Activated CD4-positive, alpha-beta T cell treated with anti-CD3 and anti-CD28 coated beads, Interleukin-2, amount 50 U/mL, for 16 hours (primary cell): ENCODE measurements at regions not wholly inside any gene's neighbourhood (a gene's known extent, or its start where the extent isn't known, plus 50 kb on each side); places are given as distances from the start of the nearest gene placed in this dataset.
"Not testable (repeated sequence)": the region's sequence is repeated elsewhere in the genome, so short reads cannot be mapped to it uniquely, and the experiment has no call there.

ENCODE experiments used
- DNase-seq: peaks from one replicate; pipeline ENCODE4 v3.0.0-alpha.2; 2020

DNA sequence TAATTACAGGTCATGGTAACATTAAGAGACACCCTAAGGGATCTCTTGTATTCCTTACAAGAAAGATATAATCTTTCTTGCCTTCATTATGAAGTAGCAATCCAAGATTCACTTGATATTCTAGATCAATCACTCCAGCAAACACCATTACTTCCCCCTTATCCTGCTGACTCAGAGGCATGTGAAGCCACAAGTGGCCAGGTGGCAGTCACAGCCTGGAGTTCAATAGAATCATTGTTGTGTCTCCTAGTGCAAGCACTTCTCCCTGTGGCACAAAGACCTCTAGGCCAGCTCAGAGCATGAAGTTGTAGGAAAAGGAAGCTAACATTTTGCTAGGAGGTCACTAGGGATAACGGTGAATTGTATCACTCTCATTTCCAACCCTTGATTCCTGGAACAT, 864.3 kb upstream of the ATXN8OS start:
- no peak for DNase-seq

DNA sequence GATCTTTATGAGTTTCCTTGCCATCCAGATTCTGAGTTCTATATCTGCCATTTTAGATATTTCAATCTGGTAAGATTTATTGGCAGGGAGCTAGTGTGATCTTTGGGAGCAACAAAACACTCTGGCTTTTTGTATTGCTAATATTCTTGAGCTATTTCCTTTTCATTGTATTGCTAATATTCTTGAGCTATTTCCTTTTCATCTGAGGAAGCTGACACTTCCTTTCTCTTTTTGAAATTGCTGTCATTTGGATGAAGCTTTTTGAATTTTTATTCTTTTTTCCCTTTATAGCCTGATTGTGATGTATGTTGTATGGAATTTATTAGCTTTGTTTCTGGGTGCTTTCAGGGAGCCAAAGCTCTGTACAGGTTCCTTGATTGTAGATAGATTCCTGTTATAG, 873.5 kb upstream of the ATXN8OS start:
- DNase-seq: no peak

DNA sequence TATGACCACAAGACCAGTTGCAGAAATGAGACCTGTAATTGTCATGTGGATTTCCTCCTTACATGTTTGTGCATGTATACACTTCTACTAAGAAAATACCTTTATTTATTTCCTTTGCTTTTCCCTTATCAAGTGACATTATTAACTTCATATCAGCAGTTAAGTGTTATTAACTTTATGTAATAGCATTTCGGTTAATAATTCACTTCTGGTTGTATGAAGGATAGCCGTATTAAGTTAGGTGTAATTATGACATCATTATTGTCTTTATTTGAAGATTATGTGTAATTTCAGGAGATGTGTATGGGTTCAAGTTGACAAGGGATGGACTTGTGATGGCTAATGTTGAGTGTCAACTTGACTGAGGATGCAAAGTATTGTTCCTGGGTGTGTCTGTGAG, 881.2 kb upstream of the ATXN8OS start:
- no peak for DNase-seq

DNA sequence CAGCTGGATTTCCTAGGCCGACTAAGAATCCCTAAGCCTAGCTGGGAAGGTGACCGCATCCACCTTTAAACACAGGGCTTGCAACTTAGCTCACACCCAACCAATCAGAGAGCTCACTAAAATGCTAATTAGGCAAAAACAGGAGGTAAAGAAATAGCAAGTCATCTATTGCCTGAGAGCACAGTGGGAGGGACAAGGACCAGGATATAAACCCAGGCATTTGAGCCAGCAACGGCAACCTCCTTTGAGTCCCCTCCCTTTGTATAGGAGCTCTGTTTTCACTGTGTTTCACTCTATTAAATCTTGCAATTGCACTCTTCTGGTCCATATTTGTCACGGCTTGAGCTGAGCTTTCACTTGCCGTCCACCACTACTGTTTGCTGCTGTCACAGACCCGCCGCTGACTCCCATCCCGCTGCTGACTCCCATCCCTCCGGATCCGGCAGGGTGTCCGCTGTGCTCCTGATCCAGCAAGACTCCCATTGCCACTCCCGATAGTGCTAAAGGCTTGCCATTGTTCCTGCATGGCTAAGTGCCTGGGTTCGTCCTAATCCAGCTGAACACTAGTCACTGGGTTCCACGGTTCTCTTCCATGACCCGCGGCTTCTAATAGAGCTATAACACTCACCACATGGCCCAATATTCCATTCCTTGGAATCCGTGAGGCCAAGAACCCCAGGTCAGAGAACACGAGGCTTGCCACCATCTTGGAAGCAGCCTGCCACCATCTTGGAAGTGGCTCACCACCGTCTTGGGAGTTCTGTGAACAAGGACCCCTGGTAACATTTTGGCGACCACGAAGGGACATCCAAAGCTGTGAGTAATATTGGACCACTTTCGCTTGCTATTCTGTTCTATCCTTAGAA, 885.8 kb upstream of the ATXN8OS start:
- not testable (repeated sequence) for DNase-seq

DNA sequence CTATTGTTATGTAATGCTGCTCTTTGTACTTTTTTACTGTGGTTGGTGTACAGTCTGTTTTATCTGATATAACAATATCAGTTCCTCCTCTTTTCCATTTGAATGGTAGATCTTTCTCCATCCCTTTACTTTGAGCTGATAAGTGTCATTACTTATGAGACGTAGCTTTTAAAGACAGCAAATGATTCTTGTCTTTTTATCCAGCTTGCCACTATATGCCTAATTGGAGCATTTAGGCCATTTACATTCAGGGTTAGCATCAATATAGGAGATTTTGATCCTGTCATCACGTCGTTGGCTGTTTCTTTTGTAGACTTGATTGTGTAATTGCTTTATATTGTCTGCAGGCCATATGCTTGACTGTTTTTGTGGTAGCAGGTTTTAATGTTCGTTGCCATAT, 894.2 kb upstream of the ATXN8OS start:
- DNase-seq: no peak

DNA sequence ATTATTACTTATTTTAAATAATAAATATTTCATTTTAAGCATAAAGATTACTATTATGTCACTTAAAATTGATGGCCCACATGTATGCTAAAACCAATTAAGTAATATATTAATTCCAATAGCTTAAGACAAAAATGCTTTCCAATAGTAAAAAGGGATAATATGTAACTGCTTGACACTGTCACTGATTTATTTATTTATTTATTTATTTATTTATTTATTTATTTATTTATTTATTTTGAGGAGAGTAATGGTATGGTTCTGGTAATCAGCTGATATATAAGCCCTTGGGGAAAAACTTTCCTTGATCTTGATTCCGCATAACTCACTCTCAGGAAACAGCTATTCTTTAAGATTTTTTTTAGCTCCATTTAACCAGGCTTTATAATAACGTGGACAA, 903.0 kb upstream of the ATXN8OS start:
- DNase-seq: no peak

DNA sequence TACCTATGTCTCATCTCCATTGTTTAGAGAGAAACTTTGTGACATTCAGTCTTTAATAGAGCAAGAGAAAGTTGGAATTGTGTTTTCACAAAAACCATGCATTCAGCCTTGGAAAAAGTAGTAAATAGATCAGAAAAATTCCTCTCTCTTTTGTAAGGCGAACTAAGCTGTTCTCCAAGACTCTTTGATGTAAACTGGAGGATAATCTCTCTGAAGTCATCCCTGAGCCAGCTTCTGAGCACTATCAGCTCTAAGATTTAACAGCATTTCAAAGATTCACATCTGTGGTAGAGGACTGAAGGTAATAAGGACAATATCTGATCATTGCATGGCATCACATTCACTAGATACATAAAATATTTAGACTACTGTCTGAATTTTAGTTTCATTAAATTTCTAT, 904.6 kb upstream of the ATXN8OS start:
- no peak for DNase-seq

DNA sequence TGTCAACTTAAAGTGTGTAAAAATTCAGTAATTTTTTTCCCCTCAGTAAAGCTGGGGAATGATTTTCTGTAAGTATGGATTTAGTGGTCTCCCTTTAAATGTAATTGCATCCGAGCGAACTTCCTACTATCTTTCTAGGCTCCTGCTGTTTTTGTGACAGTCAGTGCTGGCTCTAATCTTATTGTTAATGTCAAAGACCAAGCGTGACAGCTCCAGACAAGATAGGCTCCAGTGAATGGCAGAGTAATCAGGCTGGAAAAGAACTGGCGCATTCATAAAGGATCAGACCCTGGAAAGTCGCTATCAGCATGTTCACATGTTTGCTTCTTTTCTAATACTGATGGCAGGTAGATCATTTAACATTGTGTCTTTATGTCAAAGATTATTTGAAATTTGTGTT, 908.0 kb upstream of the ATXN8OS start:
- no peak for DNase-seq

DNA sequence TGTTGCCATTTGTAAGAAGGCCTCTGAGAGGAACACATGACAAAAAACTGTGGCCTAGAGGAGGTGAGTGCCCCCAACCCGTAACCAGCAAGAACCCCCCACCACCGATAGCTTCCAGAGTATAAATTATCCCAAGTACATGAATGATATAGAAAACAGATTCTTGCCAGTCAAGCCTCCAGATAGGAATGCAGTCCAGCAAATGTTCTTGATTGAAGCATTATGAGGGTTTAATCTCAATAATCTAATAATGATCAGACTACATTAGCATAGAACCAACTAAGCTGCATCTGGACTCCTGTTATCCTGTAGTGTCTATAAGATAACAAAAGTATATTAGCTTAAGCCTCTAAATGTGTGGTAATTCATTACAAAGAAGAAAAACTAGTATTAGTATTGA, 908.9 kb upstream of the ATXN8OS start:
- DNase-seq: no peak

DNA sequence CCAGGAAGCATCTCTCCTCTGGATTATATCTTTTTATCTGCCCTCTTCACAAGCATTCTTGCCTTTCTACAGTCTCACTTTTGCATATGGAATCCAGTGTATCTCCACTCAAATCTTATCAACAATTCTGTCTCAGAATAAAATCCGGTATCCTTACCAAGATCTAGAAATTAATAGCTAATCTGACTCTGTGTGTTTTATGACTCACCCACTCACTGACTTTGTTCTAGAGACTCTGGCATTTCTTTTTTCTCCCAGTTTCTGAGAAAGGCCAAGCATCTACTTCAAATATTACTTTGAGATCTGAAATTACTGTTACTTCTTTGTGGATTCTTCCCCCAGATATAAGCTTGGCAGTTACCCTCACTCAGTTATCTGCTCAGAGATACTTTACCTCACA, 913.5 kb upstream of the ATXN8OS start:
- no peak for DNase-seq

DNA sequence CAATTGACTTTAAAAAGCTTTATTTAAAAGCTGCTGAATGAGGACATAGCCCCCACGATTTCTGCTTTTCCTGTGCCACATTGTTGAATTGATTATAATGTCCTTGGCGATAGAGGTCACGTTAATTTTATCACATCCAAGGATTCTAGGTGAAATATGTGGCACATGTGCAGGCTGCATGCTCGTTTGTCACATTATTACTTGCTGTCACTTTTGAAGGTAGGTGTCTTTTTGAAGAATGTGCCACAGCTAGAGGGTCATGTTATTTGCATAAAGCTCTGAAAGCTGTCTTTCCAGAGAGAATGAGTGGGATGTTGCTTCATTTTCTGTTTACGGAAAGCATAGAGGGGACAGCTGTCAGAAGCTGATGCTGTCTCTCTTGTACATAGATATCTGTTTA, 927.6 kb upstream of the ATXN8OS start:
- no peak for DNase-seq

DNA sequence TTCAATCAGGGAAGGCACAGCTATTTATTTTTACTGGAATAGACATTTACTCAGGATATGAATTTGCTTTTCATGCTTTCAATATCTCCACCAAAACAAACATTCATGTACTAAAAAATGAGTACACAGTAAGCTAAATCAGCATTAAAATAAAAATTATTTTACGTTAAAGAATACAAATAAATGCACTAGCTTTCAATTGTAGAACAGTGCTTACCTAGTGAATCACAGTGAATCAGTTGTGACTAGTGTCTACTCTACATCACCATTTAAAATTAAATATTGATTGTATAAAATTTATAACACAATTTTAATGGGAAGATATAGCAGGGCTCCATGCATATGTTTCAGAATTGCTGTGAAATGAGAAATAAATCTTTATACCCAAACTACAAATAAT, 929.6 kb upstream of the ATXN8OS start:
- no peak for DNase-seq

DNA sequence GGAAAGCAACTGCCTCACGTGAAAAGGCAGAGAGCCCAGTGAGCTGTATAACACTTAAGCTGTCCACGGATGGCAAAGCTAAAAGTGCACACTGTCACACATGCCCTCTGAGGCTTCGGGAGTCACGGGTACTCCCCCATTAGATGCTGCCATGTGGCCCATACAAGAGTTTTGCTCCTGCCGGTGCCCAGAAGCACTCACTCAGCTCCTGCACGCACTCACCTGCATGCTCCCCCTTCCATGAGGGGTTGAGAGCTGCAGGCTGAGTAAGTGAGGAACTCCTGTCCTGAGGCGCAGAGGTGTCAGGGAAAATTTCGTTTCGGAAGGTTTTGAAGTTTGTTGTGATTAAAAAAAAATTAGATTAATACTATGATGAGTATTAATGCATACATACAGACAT, 939.2 kb upstream of the ATXN8OS start:
- DNase-seq: no peak

DNA sequence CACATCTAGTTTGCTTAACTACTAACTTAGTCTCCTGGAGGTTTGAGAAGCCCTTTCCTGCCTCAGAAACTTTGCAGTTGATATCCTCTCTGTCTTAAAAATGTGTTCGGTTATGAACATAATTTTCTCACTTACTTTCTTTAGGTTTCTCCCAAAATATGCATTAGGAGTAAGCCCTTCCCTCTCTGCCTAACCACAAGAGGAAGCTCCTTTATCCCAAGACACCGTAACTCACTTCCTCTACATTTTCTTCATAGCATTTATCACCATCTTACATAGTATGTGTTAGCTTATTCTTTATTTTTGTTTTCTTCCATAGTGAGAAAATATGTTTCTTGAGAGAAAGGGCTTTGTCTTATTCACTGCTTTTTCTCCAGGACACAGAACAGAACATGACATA, 952.5 kb upstream of the ATXN8OS start:
- no peak for DNase-seq

DNA sequence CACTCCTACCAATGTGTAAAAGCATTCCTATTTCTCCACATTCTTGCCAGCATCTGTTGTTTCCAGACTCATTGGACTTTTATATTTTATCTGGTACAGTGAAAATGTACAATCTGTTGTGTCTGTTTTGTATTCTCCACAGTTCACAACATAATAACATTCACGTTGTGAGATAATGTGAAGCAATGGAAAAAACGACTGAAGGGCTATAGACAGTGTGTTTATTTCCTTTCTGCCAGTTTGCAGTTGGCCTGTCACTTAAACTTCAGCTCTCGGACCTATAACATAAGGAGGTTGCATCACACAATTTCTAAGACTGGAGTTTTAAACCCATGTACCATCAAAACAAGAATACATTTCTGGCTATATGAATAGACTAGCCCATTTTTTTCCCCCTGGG, 965.5 kb upstream of the ATXN8OS start:
- DNase-seq: no peak

DNA sequence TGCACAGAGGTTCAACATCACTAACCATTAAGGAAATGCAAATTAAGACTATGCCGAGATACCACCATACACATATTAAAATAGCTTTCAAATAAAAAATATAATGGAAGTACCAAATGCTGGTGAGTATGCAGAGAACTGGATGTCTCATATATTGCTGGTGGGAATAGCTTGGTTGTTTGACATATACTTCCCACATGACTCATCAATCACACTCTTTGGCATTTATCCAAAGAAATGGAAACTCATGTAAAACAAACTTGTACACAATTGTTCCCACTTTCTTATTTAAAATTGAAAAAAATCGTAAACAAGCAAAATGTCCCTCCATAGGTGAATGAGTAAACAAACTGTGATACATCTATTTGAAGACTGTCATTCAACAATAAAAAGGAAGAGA, 982.6 kb upstream of the ATXN8OS start:
- DNase-seq: no peak

DNA sequence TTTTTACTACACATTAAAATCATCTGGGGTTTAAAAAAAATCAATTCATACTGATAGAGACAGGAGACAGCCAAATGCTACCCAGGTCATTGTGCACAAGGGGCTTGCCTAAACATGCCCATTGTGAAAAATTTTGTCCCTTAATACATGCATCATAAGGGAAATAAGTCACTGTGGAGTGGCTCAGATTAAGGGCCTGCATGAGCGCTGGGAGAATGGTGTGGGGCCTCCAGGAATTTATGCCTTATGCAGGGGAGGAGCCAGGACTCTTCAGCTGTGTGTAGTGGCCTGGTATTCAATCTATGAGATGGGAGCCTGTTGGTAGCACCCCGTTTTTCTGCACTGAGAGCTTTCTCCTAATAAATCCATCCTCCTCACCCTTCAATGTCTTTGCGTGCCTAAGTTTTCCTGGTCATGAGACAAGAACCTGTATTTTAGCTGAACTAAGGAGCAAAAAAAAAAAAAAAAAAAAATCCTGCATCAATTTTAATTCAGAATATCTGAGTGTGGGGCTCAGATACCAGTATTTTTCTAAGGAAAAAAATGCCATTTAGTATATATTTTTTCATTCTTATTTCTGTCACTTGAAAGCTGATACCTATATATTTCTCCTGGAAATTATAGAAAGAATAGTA, 997.6 kb upstream of the ATXN8OS start:
- DNase-seq: no peak

DNA sequence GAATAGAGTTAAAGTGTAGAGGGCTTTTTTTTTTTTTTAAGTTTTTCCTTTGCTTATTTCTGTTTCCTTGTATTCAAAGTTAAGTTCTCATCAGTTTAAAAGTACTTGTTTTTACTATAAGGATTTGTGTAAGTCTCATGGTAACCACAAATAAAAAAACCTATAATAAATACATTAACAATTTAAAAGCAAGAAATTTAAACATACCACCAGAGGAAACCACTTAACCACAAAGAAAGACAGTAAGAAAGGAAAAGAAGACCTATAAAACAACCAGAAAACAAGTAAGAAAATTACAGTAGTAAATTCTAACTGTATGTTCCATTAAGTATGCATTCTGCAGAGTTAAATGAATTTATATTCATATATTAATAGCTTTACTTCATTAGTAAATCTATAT, 999.1 kb upstream of the ATXN8OS start:
- DNase-seq: no peak

DNA sequence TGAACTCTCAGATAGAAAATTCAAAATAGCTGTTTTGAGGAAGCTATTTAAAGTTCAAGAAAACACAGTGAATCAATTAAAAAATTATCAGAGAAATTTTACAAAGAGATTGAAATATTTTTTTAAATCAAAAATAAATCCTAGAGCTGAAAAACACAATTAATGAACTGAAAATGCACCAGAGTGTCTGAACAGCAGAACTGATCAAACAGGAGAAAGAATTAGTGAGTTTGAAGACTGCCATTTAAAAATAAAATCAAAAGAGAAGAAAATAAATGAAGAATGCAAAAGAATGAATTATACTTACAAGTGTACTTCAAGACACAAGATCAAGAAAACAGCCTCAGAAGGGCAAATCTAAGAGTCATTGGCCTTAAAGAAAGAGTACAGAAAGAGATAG, 1000.2 kb upstream of the ATXN8OS start:
- DNase-seq: no peak

DNA sequence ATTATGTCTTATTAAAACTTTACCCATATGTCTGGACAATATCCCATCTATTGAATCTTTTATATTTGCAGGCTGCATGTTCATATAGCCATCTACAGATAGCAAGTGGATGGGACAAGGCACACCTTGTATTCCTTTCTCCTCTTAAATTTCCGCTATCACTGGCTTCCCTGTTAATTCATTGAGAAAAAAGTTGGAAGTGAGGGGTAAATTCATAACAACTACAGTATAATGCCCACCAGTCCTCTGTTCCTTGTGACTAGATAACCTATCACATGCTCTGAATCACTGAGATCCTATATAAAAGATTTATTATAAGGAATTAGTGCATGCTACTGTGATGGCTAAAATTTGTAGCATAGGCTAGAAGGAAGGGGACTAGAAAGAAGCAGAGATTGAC, 1005.8 kb upstream of the ATXN8OS start:
- no peak for DNase-seq

DNA sequence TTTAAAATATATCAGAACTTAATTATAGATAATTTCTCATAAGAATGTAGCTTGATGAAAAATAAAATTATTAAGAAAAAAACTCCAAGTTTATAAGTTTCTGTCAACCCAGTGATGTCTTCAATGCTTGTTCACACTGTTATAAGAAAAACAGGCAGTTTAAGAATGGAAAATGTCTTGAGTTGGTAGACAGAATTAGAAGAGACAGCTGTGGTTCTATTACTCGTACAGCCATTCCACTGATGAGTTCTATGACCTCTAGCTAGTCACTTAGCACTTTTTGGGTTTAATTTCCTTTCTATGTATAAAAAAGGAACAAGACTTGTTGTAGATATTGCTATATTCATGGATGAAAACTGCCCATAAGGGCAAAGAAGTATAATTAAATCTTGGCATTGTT, 1013.1 kb upstream of the ATXN8OS start:
- DNase-seq: no peak

DNA sequence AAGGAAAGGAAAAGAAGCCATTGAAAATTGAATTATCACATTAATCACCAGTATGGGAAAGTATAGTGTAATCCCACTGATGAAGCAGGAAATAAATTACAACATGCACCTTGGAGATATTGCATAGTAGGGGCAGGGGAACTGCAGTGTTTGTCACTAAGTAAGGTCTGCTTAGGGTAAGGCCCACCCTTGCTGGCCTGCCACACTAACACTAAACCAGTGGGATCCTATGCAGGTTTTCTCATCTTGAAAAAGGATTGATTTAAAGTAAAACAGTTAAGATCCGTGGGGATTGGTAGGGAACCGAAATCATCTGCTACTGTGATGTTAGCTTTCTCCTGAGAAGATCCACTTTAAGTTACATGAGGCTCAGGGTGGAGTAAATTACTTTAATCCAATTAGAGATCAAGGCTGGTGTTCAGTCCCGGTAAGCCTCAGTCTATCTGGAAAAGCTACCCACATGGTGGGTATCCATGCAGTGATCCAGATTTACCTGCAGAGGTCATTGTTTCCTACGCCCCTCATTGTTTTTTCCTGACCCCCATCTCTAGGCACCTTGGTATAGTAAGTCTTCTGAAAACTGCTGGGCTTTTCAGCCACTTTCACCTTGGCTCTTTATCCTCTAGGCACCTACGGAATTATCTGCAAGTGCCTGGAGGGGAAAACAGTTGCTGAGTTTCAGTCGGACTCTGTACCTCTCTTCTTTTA, 1014.9 kb upstream of the ATXN8OS start:
- DNase-seq: no peak

DNA sequence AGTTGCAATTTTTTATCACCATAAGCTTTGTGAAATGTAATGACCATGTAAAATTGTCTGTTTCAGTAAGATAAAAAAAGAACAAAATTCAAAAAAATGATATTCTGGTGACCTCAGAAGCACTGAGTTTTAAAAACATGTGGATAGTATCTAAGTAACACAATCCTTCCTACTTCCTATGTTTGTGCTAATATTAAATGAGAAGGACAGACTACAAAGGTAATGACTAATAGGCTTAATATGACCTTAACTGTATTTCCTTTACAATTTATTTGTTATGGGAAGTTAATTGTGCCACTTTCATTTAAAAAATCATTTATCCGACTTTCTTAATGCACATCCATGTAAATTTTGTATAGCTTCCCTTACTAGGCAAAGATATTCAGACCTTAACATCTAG, 1030.4 kb upstream of the ATXN8OS start:
- DNase-seq: no peak

DNA sequence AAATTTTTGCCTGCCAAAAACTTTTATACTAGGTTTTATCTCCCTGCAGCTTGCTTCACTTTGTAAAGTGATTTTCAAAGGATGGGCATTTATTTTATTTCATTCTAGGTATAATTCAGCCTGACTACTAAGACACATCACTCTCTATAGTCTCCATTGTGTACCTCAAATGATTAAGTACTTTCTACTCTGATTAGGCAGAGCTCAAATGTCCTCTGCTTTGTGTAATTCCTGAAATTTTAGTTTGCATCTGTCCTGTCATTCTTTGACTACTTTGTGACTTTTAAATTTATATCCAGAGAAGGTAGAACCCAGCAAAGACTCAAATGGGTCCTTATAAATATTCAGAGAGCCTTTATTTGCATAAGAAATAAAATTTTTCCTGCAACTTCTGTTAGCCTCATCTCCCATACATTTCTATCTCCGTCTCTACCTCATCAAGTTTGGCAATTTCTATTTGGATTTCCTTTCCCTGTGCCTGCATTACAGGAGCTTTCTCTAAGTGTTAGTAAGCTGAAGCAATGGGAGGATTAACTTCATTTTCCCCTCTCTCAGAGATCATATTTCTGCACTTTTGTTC, 1038.0 kb upstream of the ATXN8OS start:
- DNase-seq: no peak
